MM.1S (cell line): ENCODE measurements at regions not wholly inside any gene's neighbourhood (a gene's known extent, or its start where the extent isn't known, plus 50 kb on each side); places are given as distances from the start of the nearest gene placed in this dataset.

Source experiments
- DNase-seq: peaks from one replicate; pipeline ENCODE4 v3.0.0-alpha.2; 2015
- H2AFZ ChIP-seq: fragments of 300-600 bp; sonication (generic); 2 replicates; pipeline ENCODE4 v1.6.0; 2016; ENCODE audit warnings: antibody characterized with exemption, low read length
- H3F3A ChIP-seq: fragments of 300-600 bp; sonication (generic); 2 replicates; pipeline ENCODE4 v1.6.1; 2016; ENCODE audit warnings: mild to moderate bottlenecking, antibody characterized with exemption, low read length, moderate library complexity, mixed read lengths; ENCODE audit not compliant: insufficient read depth
- H3K27ac ChIP-seq: fragments of 300-600 bp; sonication (generic); 2 replicates; pipeline ENCODE4 v1.5.1; 2016; ENCODE audit warnings: mild to moderate bottlenecking, low read length
- H3K27me3 ChIP-seq: fragments of 300-600 bp; sonication (generic); replicated peaks from 2 replicates; pipeline ENCODE4 v1.6.0; 2016; ENCODE audit warnings: low read length; ENCODE audit not compliant: insufficient read depth
- H3K36me3 ChIP-seq: fragments of 300-600 bp; sonication (generic); replicated peaks from 2 replicates; pipeline ENCODE4 v1.6.1; 2016; ENCODE audit warnings: mild to moderate bottlenecking, low read length, mixed read lengths; ENCODE audit not compliant: insufficient read depth
- H3K4me1 ChIP-seq: fragments of 300-600 bp; sonication (generic); 2 replicates; pipeline ENCODE4 v1.6.1; 2016; ENCODE audit warnings: low read length, mixed read lengths
- H3K4me2 ChIP-seq: fragments of 300-600 bp; sonication (generic); 2 replicates; pipeline ENCODE4 v1.6.0; 2016; ENCODE audit warnings: low read depth, low read length
- H3K4me3 ChIP-seq: fragments of 300-600 bp; sonication (generic); 2 replicates; pipeline ENCODE4 v1.5.1; 2016; ENCODE audit warnings: low read length, mixed read lengths
- H3K79me2 ChIP-seq: fragments of 300-600 bp; sonication (generic); 2 replicates; pipeline ENCODE4 v1.6.1; 2016; ENCODE audit warnings: mixed run types, low read length, mixed read lengths
- H3K9ac ChIP-seq: fragments of 300-600 bp; sonication (generic); 2 replicates; pipeline ENCODE4 v1.6.1; 2016; ENCODE audit warnings: low read length, mixed read lengths
- H3K9me2 ChIP-seq: fragments of 300-600 bp; sonication (generic); replicated peaks from 2 replicates; pipeline ENCODE4 v1.6.1; 2016; ENCODE audit warnings: mild to moderate bottlenecking, low read length, mixed read lengths; ENCODE audit not compliant: insufficient read depth
- H3K9me3 ChIP-seq: fragments of 300-600 bp; sonication (generic); replicated peaks from 2 replicates; pipeline ENCODE4 v1.6.1; 2016; ENCODE audit warnings: mild to moderate bottlenecking, low read length, mixed read lengths; ENCODE audit not compliant: insufficient read depth
- H4K20me1 ChIP-seq: fragments of 300-600 bp; sonication (generic); 2 replicates; pipeline ENCODE4 v1.6.1; 2016; ENCODE audit warnings: mild to moderate bottlenecking, low read length, moderate library complexity, mixed read lengths; ENCODE audit not compliant: insufficient read depth
- CTCF ChIP-seq: fragments of 300-600 bp; sonication (generic); IDR thresholded peaks from 2 replicates; pipeline ENCODE4 v1.5.1; 2016; ENCODE audit warnings: antibody characterized with exemption, low read length, mixed read lengths
- EZH2 ChIP-seq: fragments of 300-600 bp; sonication (generic); optimal IDR thresholded peaks from 2 replicates; pipeline ENCODE3; 2017; ENCODE audit warnings: low read depth, mild to moderate bottlenecking, antibody characterized with exemption, low read length, mixed read lengths
- EZH2phosphoT487 ChIP-seq: fragments of 300-600 bp; sonication (generic); IDR thresholded peaks from 2 replicates; pipeline ENCODE4 v1.6.1; 2018; ENCODE audit warnings: antibody characterized with exemption, low read length

GRCh38 chr5:86880344-86880743 is 262.6 kb downstream of the COX7C start:
- Histone ChIP-seq H3K4me1 (peaks cover 4% of the 10 kb centered on the region; the same call in 1 of the 2 replicates), H3K79me2 (no peaks in the 10 kb centered on the region), H3K36me3 (no peaks in the 10 kb centered on the region), H4K20me1 (no peaks in the 10 kb centered on the region), H3K4me2 (0 out of 2 replicates have a peak overlapping the region, but pooled peaks have one; percentile 16), H3K27ac (no peak overlapping the region), H3K9me3 (no peaks in the 10 kb centered on the region), H3K9ac (no peak overlapping the region), H3K4me3 (no peak overlapping the region), H2AFZ (peak overlapping the region; percentile 46; the same call in 1 of the 2 replicates), H3K9me2 (no peaks in the 10 kb centered on the region), H3K27me3 (no peaks in the 10 kb centered on the region), H3F3A (no peaks in the 10 kb centered on the region)
- TF ChIP-seq EZH2phosphoT487 = no peak
- TF ChIP-seq CTCF = no peak
- no peak for TF ChIP-seq EZH2
- peak; percentile 31 for DNase-seq

GRCh38 chr5:86880785-86881492 is 263.2 kb downstream of the COX7C start:
- Histone ChIP-seq H3K79me2 (no peaks in the 10 kb centered on the region), H3K27ac (no peak overlapping the region), H3K9ac (no peak overlapping the region), H3K4me1 (peaks cover 4% of the 10 kb centered on the region; the same call in 1 of the 2 replicates), H3K9me3 (no peaks in the 10 kb centered on the region), H3K4me2 (0 out of 2 replicates have a peak overlapping the region, but pooled peaks have one; percentile 16), H3K4me3 (no peak overlapping the region), H3F3A (no peaks in the 10 kb centered on the region), H3K36me3 (no peaks in the 10 kb centered on the region), H4K20me1 (no peaks in the 10 kb centered on the region), H3K27me3 (no peaks in the 10 kb centered on the region), H3K9me2 (no peaks in the 10 kb centered on the region), H2AFZ (peak overlapping the region; percentile 46; the same call in 1 of the 2 replicates)
- DNase-seq = peak; percentile 82
- peak; percentile 93 for TF ChIP-seq CTCF
- TF ChIP-seq EZH2phosphoT487 = no peak
- no peak for TF ChIP-seq EZH2

DNA sequence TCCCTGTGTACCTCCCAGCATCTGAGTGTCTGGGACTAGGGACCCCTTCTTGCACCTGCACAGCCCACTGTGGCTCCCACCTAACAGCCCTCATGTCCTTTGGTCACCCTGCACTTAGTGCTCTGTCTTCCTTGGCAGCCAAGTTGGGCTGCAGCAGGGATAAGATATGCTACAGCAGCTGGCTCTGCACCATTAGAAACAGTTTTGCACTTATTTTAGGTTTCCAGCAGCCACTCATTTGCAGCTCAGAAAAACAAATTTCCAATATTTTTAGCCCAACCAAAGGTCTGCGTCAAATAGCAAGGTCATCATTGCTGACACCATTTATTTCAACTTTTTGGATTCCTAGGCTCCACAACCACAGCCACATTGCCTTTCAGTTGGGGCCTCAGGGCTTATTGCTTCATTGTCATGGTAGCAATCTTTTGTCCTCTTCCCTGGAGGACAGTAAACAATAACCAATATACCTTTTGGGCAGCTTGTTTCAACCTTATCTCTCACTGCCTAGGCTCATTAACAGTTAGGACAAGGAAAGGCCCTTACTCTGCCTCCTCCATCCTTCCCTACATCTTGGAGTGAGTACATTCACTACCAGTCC is 263.9 kb downstream of the COX7C start:
- Histone ChIP-seq H3K4me1 (peaks cover 4% of the 10 kb centered on the region; the same call in 1 of the 2 replicates), H2AFZ (no peak overlapping the region), H3K27ac (no peak overlapping the region), H3K9ac (no peak overlapping the region), H3K36me3 (no peaks in the 10 kb centered on the region), H3K79me2 (no peaks in the 10 kb centered on the region), H4K20me1 (no peaks in the 10 kb centered on the region), H3K4me3 (no peak overlapping the region), H3F3A (no peaks in the 10 kb centered on the region), H3K27me3 (no peaks in the 10 kb centered on the region), H3K9me3 (no peaks in the 10 kb centered on the region), H3K9me2 (no peaks in the 10 kb centered on the region), H3K4me2 (no peak overlapping the region)
- DNase-seq = no peak
- no peak for TF ChIP-seq CTCF
- TF ChIP-seq EZH2phosphoT487 = no peak
- no peak for TF ChIP-seq EZH2
